ENCODE measurements at regions not wholly inside any gene's neighbourhood (a gene's known extent, or its start where the extent isn't known, plus 50 kb on each side); places are given as distances from the start of the nearest gene placed in this dataset.

GRCh38 chr3:14301558-14301957 lies 100.8 kb upstream of the SLC6A6 start:
- TF ChIP-seq CTCF (conservative IDR thresholded peaks at IDR 0.05; ENCODE audit: low read depth, low read length) (no peak), EZH2 (IDR thresholded peaks at IDR 0.05; ENCODE audit: borderline replicate concordance, low read depth, low read length, poor library complexity, severe bottlenecking) (no peak)

Data from A673 (cell line).